C4-2B (cell line): ENCODE measurements at regions not wholly inside any gene's neighbourhood (a gene's known extent, or its start where the extent isn't known, plus 50 kb on each side); places are given as distances from the start of the nearest gene placed in this dataset.

ENCODE experiments used
- H3K27ac ChIP-seq: fragments of 450-650 bp; 2 replicates; pipeline ENCODE4 v1.5.1; 2017
- ZFX ChIP-seq: fragments of 450-650 bp; IDR thresholded peaks from 2 replicates; pipeline ENCODE4 v1.6.1; 2017
- TF ChIP-seq, protein P1 (sequence below): fragments of 450-650 bp; conservative IDR thresholded peaks from 2 replicates; pipeline ENCODE4 v1.5.1; 2017; ENCODE audit warnings: mild to moderate bottlenecking

DNA sequence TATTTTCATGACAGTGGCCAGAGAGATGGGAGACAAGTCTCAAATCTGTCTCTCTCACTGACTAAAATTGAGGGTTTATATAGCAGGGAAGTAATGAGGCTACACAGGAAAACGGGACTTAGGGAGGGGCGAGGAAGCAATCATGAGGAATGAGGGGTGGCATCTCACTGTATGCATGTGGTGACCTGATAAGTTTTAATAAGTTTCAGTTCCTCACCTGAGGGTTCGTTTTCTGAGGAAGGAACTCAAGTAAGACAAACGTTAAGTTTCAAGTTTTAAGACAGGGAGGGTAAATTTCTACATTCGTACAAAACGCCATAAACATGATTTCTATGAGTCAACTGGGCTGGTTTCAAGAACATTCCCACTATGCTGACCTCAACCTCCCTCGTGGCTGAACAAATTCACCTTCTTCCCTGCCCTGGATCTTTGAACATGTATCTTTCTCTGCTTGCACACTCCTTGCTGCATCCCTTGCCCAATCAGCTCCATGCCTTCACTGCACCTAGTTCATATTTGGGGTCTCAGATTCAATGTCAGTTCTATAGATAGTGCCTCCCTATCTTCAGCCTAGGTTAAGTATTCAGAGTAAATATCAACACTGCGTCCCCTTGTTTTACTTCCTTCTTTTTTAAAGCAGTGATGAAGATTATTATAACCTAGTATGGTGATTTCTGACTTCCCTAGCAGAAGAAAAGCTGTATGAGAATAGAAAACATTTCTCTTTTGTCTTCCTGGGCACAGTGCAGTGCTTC is 53.3 kb upstream of the CNTNAP5 start:
- no peak for TF ChIP-seq ZFX
- TF ChIP-seq, protein P1, sequence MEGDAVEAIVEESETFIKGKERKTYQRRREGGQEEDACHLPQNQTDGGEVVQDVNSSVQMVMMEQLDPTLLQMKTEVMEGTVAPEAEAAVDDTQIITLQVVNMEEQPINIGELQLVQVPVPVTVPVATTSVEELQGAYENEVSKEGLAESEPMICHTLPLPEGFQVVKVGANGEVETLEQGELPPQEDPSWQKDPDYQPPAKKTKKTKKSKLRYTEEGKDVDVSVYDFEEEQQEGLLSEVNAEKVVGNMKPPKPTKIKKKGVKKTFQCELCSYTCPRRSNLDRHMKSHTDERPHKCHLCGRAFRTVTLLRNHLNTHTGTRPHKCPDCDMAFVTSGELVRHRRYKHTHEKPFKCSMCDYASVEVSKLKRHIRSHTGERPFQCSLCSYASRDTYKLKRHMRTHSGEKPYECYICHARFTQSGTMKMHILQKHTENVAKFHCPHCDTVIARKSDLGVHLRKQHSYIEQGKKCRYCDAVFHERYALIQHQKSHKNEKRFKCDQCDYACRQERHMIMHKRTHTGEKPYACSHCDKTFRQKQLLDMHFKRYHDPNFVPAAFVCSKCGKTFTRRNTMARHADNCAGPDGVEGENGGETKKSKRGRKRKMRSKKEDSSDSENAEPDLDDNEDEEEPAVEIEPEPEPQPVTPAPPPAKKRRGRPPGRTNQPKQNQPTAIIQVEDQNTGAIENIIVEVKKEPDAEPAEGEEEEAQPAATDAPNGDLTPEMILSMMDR: no peak
- H3K27ac ChIP-seq: no peak overlapping the region
